GM18868 (cell line): ENCODE measurements at regions not wholly inside any gene's neighbourhood (a gene's known extent, or its start where the extent isn't known, plus 50 kb on each side); places are given as distances from the start of the nearest gene placed in this dataset.

Experiments used
- ATAC-seq: cut with Tn5 transposase; IDR thresholded peaks from one replicate; pipeline ENCODE4 v1.9.1; 2021; ENCODE audit warnings: mild to moderate bottlenecking, moderate library complexity; ENCODE audit not compliant: unreplicated experiment

- no peak for ATAC-seq
Observed at GRCh38 chr2:19519045-19519444, 160.6 kb upstream of the OSR1 start.

- ATAC-seq = no peak
Observed at GRCh38 chr2:19507137-19507536, 148.7 kb upstream of the OSR1 start.

GRCh38 chr2:19505199-19506136, 147.0 kb upstream of the OSR1 start:
- no peak for ATAC-seq

GRCh38 chr2:19504400-19505198, 146.2 kb upstream of the OSR1 start:
- no peak for ATAC-seq

GRCh38 chr2:19503915-19504314, 145.5 kb upstream of the OSR1 start:
- ATAC-seq = no peak

GRCh38 chr2:19503406-19503805, 145.0 kb upstream of the OSR1 start:
- ATAC-seq = no peak

- ATAC-seq = no peak
Observed at GRCh38 chr2:19500126-19500525, 141.7 kb upstream of the OSR1 start.

GRCh38 chr2:19496646-19497045, 138.2 kb upstream of the OSR1 start:
- no peak for ATAC-seq

- ATAC-seq = no peak
Observed at GRCh38 chr2:19494241-19494640, 135.8 kb upstream of the OSR1 start.

GRCh38 chr2:19491796-19492195, 133.4 kb upstream of the OSR1 start:
- ATAC-seq = no peak

GRCh38 chr2:19490846-19491435, 132.5 kb upstream of the OSR1 start:
- no peak for ATAC-seq

- peak; percentile 94 for ATAC-seq
Observed at GRCh38 chr2:19488009-19488691, 129.7 kb upstream of the OSR1 start.

- peak; percentile 72 for ATAC-seq
Observed at GRCh38 chr2:19484736-19485135, 126.3 kb upstream of the OSR1 start.

GRCh38 chr2:19480673-19481072, 122.2 kb upstream of the OSR1 start:
- no peak for ATAC-seq

GRCh38 chr2:19479666-19480065, 121.2 kb upstream of the OSR1 start:
- ATAC-seq = no peak

- no peak for ATAC-seq
Observed at GRCh38 chr2:19478409-19478808, 120.0 kb upstream of the OSR1 start.

GRCh38 chr2:19476327-19476726, 117.9 kb upstream of the OSR1 start:
- ATAC-seq = no peak

GRCh38 chr2:19474128-19474527, 115.7 kb upstream of the OSR1 start:
- ATAC-seq = peak; percentile 96

- ATAC-seq = no peak
Observed at GRCh38 chr2:19473350-19473749, 114.9 kb upstream of the OSR1 start.

- ATAC-seq = no peak
Observed at GRCh38 chr2:19472391-19472978, 114.1 kb upstream of the OSR1 start.

GRCh38 chr2:19471491-19471890, 113.1 kb upstream of the OSR1 start:
- no peak for ATAC-seq
